GM21529 (cell line): ENCODE measurements at regions not wholly inside any gene's neighbourhood (a gene's known extent, or its start where the extent isn't known, plus 50 kb on each side); places are given as distances from the start of the nearest gene placed in this dataset.
"Not testable (repeated sequence)": the region's sequence is repeated elsewhere in the genome, so short reads cannot be mapped to it uniquely, and the experiment has no call there.

Experiments
- ATAC-seq: cut with Tn5 transposase; IDR thresholded peaks from one replicate; pipeline ENCODE4 v1.9.1; 2021; ENCODE audit not compliant: unreplicated experiment

GRCh38 chr9:107792596-107792995 is 303.0 kb upstream of the KLF4 start:
- no peak for ATAC-seq

- ATAC-seq: no peak
Observed at GRCh38 chr9:107792006-107792405, 302.4 kb upstream of the KLF4 start.

GRCh38 chr9:107789001-107789700 is 299.6 kb upstream of the KLF4 start:
- ATAC-seq: no peak

- ATAC-seq: no peak
Observed at GRCh38 chr9:107786561-107786960, 297.0 kb upstream of the KLF4 start.

- no peak for ATAC-seq
Observed at GRCh38 chr9:107784235-107784958, 294.8 kb upstream of the KLF4 start.

GRCh38 chr9:107782789-107783188 is 293.2 kb upstream of the KLF4 start:
- no peak for ATAC-seq

- no peak for ATAC-seq
Observed at GRCh38 chr9:107782381-107782780, 292.8 kb upstream of the KLF4 start.

- no peak for ATAC-seq
Observed at GRCh38 chr9:107780960-107781359, 291.4 kb upstream of the KLF4 start.

GRCh38 chr9:107779731-107780130 is 290.2 kb upstream of the KLF4 start:
- no peak for ATAC-seq

- ATAC-seq: no peak
Observed at GRCh38 chr9:107778661-107779060, 289.1 kb upstream of the KLF4 start.

GRCh38 chr9:107774099-107774498 is 284.5 kb upstream of the KLF4 start:
- not testable (repeated sequence) for ATAC-seq

- no peak for ATAC-seq
Observed at GRCh38 chr9:107772988-107773387, 283.4 kb upstream of the KLF4 start.

- no peak for ATAC-seq
Observed at GRCh38 chr9:107770716-107771115, 281.1 kb upstream of the KLF4 start.

GRCh38 chr9:107768224-107768623 is 278.7 kb upstream of the KLF4 start:
- ATAC-seq: no peak

GRCh38 chr9:107767711-107768110 is 278.1 kb upstream of the KLF4 start:
- no peak for ATAC-seq

- not testable (repeated sequence) for ATAC-seq
Observed at GRCh38 chr9:107763469-107763868, 273.9 kb upstream of the KLF4 start.

GRCh38 chr9:107761307-107761706 is 271.7 kb upstream of the KLF4 start:
- no peak for ATAC-seq

GRCh38 chr9:107760469-107761242 is 271.1 kb upstream of the KLF4 start:
- no peak for ATAC-seq

- ATAC-seq: no peak
Observed at GRCh38 chr9:107759823-107760166, 270.2 kb upstream of the KLF4 start.

- ATAC-seq: no peak
Observed at GRCh38 chr9:107759009-107759822, 269.6 kb upstream of the KLF4 start.

- no peak for ATAC-seq
Observed at GRCh38 chr9:107756091-107756490, 266.5 kb upstream of the KLF4 start.
